ENCODE measurements at regions not wholly inside any gene's neighbourhood (a gene's known extent, or its start where the extent isn't known, plus 50 kb on each side); places are given as distances from the start of the nearest gene placed in this dataset.

DNA sequence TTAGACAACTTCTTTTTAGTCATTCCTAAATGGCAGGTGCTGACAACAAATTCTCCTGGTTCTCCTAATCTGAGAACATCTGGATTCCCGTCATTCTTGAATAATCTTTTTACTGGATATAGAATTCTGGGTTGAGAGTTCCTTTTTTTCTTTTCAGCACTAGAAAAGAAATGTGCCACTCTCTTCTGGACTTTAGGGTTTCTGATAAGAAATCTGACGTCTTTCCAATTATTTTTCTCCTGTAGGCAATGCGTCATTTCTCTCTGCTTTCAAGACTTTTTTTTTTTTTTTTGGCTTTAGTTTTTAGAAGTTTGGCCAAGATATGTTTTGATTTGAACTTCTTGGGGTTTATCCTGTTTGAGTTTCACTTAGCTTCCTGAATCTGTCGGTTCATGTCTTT is 66.1 kb upstream of the RNF24 start:
- no peaks in the 10 kb centered on the region for H3K27me3 Mint-ChIP-seq
- H3K4me3 Mint-ChIP-seq, result no peak overlapping the region
- ATAC-seq (no peak), DNase-seq (no peak)
- peaks cover 31% of the 10 kb centered on the region for H3K4me1 Mint-ChIP-seq
- H3K36me3 Mint-ChIP-seq (ENCODE audit: low read depth), result peaks cover 5% of the 10 kb centered on the region
- peak overlapping the region; percentile 79 for H3K27ac Mint-ChIP-seq
- no peaks in the 10 kb centered on the region for H3K9me3 ChIP-seq (ENCODE audit: control insufficient read depth, low read length, poor library complexity, severe bottlenecking)

DNA sequence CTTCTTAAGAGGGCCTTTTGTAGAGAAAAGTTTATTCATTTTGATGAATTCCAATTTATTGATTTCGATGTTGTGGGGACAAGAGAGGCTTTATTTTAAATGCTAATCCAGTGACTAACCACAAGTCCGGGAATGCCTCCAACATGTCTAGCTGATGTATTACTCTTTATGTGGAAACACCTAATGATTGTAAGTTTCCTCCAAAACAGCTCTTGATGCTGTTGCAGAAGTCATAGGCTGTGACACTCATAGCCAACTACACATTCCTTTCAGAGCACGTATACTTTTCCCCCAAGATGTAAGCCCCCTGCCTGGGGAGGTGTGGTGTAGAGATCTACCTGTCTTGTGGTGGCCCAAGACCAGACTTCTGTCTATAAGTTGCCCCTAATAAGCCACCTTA is 61.3 kb upstream of the RNF24 start:
- H3K4me3 Mint-ChIP-seq, result no peak overlapping the region
- H3K36me3 Mint-ChIP-seq (ENCODE audit: low read depth), result peaks cover 3% of the 10 kb centered on the region
- no peak for ATAC-seq
- no peak for DNase-seq
- H3K9me3 ChIP-seq (ENCODE audit: control insufficient read depth, low read length, poor library complexity, severe bottlenecking), result no peaks in the 10 kb centered on the region
- peaks cover 4% of the 10 kb centered on the region for H3K27me3 Mint-ChIP-seq
- peaks cover 9% of the 10 kb centered on the region for H3K4me1 Mint-ChIP-seq
- H3K27ac Mint-ChIP-seq, result no peak overlapping the region

DNA sequence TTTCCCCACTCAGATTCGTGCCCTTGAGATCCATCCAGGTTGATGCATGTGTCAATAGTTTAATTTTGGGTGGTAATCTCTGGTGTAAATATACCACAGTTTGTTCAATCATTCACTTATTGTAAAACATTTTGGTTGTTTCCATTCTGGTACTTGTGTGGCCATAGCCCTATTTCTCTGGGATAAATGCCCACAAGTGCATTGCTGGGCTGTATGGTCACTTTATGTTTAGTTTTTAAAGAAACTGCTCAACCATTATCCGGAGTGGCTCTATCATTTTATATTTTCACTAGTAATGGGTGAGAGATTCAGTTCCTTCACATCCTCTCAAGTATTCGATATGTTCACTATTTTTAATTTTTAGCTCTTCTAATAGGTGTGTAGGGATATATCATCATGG is 60.7 kb upstream of the RNF24 start:
- DNase-seq (no peak), ATAC-seq (no peak)
- Mint-ChIP-seq H3K27ac (no peak overlapping the region), H3K4me1 (peaks cover 12% of the 10 kb centered on the region), H3K36me3 (ENCODE audit: low read depth) (peaks cover 3% of the 10 kb centered on the region), H3K27me3 (peaks cover 4% of the 10 kb centered on the region), H3K4me3 (no peak overlapping the region)
- no peaks in the 10 kb centered on the region for H3K9me3 ChIP-seq (ENCODE audit: control insufficient read depth, low read length, poor library complexity, severe bottlenecking)

DNA sequence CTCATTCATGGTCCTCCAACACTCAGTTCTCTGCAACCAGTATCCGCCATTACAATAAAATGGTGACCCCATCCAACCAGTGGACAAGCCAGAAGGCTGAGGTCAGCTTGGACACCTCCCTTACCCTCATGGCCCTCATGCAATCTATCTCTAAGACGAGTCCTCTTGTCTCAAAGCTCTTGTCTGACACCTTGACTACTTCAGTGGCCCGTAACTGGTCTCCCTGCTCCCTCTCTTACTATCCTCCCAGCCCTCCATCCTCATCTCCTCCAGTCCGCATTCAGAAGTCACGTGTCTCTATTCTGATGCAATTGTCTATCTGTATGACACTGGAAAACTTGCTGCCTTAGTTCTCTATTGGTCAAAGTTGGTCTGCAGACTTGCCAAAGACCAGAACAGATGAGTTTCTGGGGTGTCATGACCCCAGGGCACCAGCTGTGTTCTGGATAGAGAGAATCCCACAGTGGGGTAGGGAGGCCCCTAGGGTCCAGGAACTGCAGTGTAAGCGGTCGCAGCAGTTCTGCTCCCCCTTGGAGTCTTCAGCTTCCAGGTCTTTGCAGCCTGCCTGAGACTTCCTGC is 59.6 kb upstream of the RNF24 start:
- peaks cover 14% of the 10 kb centered on the region for H3K4me1 Mint-ChIP-seq
- DNase-seq (no peak), ATAC-seq (no peak)
- peaks cover 4% of the 10 kb centered on the region for H3K27me3 Mint-ChIP-seq
- H3K36me3 Mint-ChIP-seq (ENCODE audit: low read depth), result peaks cover 3% of the 10 kb centered on the region
- no peaks in the 10 kb centered on the region for H3K9me3 ChIP-seq (ENCODE audit: control insufficient read depth, low read length, poor library complexity, severe bottlenecking)
- no peak overlapping the region for H3K4me3 Mint-ChIP-seq
- H3K27ac Mint-ChIP-seq, result no peak overlapping the region

DNA sequence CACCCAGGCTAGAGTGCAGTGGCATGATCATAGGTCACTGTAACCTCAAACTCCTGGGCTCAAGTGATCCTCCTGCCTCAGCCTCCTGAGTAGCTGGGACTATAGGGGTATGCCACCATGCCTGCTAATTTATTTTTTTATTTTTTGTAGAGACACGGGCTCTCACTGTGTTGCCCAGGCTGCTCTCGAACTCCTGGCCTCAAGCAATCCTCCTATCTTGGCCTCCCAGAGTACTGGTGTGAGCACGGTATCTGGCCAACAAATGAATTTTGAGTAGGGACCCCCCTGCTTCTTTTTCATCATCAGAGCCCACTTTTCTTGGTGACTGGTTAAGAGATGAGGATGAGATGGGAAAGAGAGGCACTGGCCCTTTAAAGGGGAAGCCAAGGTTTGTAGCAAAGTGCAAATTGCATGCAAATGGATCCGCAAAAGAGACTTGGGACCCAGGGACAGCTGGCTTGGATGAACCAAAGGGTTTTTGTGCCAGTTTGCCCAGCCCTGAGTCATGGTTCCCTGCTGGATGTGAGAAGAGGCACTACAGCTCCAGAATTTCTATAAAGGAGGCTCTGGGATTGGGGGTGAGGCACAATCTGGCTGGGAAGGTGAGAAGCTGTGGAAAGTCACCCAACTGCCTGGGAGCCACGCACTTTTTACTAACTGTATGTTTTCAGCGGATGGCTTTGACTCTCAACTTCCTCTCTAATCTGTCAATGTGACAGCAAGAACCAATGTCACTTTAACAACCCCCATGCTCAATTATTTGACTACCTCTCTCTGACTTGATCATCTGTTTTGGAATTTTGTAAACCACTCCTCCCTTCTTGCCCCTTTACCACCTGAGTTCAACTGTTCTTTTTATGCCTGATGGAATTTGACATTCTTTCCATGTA is 58.7 kb upstream of the RNF24 start:
- Mint-ChIP-seq H3K4me1 (peaks cover 14% of the 10 kb centered on the region), H3K36me3 (ENCODE audit: low read depth) (peaks cover 3% of the 10 kb centered on the region)

DNA sequence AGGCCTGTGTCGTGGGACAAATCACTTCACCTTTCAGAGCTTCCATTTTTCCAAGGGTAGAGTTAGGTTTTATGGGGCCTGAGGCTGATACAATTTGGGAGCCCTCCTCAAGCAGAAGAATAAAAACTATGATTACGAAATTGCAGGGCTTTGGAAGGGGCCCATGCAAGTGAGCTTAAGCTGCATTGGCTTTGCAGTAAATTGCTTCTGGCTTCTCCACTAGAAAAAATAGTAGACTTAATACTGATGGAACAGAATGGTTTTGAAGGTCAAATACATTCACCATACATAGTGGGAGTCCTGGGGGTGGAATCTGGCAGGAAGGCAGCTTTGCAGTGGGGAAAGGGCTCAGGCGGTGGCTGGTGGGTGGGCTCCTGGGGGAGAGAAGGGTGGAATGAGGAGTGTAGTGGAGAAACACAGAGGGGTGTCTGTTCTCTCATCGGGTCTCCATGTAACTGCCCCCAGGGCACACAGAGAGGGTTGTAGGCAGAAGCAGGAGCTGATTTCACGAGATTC is 55.9 kb upstream of the RNF24 start:
- Mint-ChIP-seq H3K27ac (peak overlapping the region; percentile 69), H3K4me1 (peaks cover 5% of the 10 kb centered on the region), H3K4me3 (no peak overlapping the region), H3K27me3 (peaks cover 4% of the 10 kb centered on the region), H3K36me3 (ENCODE audit: low read depth) (no peaks in the 10 kb centered on the region)
- no peaks in the 10 kb centered on the region for H3K9me3 ChIP-seq (ENCODE audit: control insufficient read depth, low read length, poor library complexity, severe bottlenecking)
- no peak for ATAC-seq
- DNase-seq, result no peak

More for the DNA sequence above, 58.7 kb upstream of the RNF24 start:
- Mint-ChIP-seq H3K4me3 (no peak overlapping the region), H3K27me3 (peaks cover 4% of the 10 kb centered on the region), H3K27ac (no peak overlapping the region)
- H3K9me3 ChIP-seq (ENCODE audit: control insufficient read depth, low read length, poor library complexity, severe bottlenecking), result no peaks in the 10 kb centered on the region
- no peak for ATAC-seq
- DNase-seq, result no peak

DNA sequence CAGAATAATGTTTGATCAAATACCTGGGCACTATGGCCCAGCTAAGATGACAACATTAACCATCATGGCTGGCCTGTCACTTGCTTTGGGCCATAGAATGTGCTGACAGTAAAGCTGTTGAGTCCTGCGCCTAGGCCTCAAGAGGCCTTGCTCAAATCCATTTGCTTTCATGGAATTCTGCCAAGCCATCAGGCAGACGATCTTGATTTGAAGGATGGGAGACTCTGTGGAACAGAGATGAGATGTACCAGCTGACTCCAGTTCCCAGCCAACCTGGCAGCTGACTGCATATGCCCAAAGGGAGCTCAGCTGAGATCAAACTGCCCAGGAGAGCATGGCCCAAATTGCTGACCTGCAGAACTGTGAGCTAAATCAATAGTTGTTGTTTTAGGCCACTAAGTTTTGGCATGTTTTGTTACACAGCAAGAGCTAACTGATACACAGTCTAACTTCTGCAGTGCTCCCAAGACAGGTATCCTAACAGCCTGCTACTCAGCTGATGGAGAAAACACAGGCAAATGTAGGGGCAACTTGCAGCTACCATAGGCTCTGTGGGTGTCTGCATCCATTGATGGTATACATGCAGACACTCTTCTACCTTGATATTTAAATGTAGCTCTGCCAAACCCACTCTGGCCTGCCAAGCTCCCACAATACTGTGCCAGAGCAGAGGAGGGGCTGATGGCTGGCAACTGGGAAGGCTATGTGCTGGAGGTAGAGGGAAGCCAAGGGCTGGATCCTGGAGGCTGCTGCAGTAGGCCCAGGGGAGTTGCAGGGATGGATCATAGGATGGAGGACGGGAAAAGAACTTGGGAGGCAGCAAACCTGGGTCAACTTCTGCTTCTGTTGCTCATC is 55.2 kb upstream of the RNF24 start:
- Mint-ChIP-seq H3K27ac (peak overlapping the region; percentile 69), H3K4me3 (no peak overlapping the region), H3K27me3 (peaks cover 4% of the 10 kb centered on the region), H3K4me1 (peaks cover 8% of the 10 kb centered on the region), H3K36me3 (ENCODE audit: low read depth) (no peaks in the 10 kb centered on the region)
- no peaks in the 10 kb centered on the region for H3K9me3 ChIP-seq (ENCODE audit: control insufficient read depth, low read length, poor library complexity, severe bottlenecking)
- DNase-seq (no peak), ATAC-seq (no peak)

DNA sequence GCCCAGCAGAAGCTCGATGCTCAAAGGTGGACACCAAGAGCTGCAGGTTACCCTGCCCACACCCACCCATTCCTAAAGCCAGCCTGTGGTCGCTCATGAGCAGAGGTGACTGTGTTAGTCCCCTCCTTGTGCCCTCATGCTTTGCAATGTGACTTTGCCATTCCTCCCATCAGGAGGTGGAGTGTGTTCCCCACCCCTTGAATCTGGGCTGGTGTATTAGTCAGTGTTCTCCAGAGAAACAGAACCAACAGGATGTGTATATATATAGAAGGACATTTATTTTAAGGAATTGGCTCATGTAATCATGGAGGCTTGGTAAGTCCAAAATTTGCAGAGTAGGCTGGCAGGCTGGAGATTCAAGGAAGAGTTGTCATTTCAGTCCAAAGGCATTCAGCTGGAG is 54.4 kb upstream of the RNF24 start:
- peaks cover 3% of the 10 kb centered on the region for H3K27me3 Mint-ChIP-seq
- ATAC-seq (no peak), DNase-seq (no peak)
- no peak overlapping the region for H3K27ac Mint-ChIP-seq
- no peaks in the 10 kb centered on the region for H3K9me3 ChIP-seq (ENCODE audit: control insufficient read depth, low read length, poor library complexity, severe bottlenecking)
- H3K4me1 Mint-ChIP-seq, result peaks cover 8% of the 10 kb centered on the region
- no peak overlapping the region for H3K4me3 Mint-ChIP-seq
- no peaks in the 10 kb centered on the region for H3K36me3 Mint-ChIP-seq (ENCODE audit: low read depth)

DNA sequence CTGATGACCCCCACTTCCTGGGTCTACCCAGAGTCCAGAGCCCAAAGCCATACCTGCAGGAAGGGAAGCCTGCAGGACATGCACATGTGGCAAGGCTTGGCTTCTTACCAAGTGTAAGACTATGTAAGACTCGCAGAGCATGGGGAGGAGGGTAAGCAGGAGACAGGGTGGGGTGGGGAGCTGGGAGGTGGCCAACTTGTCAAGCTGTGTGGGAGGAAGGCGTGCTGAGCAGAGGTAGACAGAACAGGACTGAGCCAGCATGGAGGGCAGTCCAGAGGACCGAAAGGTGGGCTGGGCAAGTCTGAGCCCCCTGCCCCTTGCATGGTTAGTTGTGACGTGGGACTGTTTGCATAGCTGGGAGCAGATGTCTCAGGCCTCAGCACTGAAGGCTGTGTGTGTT is 53.4 kb upstream of the RNF24 start:
- Mint-ChIP-seq H3K27ac (no peak overlapping the region), H3K4me3 (no peak overlapping the region), H3K4me1 (peaks cover 8% of the 10 kb centered on the region), H3K36me3 (ENCODE audit: low read depth) (no peaks in the 10 kb centered on the region), H3K27me3 (no peaks in the 10 kb centered on the region)
- ATAC-seq, result no peak
- DNase-seq, result no peak
- H3K9me3 ChIP-seq (ENCODE audit: control insufficient read depth, low read length, poor library complexity, severe bottlenecking), result no peaks in the 10 kb centered on the region

DNA sequence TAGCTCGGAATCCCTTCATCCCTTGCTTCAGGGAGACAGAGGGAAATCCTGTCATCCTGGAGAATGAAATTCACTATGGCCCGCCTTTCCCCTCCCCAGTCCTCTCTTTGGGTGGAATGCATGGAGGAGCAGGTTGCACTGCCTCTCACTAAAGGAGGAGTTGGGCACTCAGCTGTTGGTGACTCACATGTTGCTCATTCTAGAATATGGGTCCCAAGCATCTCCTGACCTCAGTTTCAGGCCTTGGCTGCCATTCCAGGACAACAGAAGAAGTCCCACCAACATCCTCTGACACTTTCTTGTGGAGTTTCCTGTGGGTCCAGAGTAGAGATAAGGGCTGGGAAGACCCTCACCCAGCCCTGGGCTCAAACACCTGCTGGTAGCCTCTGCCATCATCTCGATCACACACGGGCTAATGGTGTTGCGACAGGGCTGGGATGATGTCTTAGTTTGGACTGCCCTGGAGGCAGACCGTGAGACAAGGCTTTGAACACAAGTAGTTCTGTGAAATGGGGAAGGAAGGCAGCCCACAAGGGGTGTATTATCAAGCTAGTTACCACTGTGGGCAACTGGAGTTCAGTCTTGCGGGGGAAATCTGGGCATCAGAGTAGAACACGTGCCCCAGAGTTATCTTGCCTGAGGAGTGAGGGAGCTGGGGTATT is 52.4 kb upstream of the RNF24 start:
- H3K4me3 Mint-ChIP-seq, result no peak overlapping the region
- no peak overlapping the region for H3K27ac Mint-ChIP-seq
- ATAC-seq, result no peak
- no peaks in the 10 kb centered on the region for H3K9me3 ChIP-seq (ENCODE audit: control insufficient read depth, low read length, poor library complexity, severe bottlenecking)
- no peaks in the 10 kb centered on the region for H3K36me3 Mint-ChIP-seq (ENCODE audit: low read depth)
- no peaks in the 10 kb centered on the region for H3K27me3 Mint-ChIP-seq
- H3K4me1 Mint-ChIP-seq, result peaks cover 10% of the 10 kb centered on the region
- DNase-seq, result no peak

DNA sequence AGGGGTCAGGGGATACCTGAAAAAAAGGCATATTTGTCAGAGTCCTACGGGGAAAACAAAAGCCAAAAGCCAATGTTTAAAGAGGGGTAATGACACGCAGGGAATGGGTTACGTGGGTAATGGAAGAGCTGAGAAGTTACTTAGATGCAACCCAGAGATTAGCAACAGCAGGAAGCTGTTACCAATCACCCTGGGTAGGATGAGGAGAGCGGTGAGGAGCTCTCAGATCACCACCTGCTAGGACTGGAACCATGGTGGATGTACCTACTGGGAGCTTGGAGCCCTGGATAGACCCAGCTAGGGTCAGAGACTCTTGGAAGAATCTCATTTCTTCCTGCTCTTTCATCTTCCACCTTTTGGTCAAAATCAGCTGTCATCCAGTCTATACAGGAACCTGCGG is 51.2 kb upstream of the RNF24 start:
- Mint-ChIP-seq H3K27me3 (no peaks in the 10 kb centered on the region), H3K4me1 (peaks cover 12% of the 10 kb centered on the region), H3K27ac (no peak overlapping the region), H3K4me3 (no peak overlapping the region), H3K36me3 (ENCODE audit: low read depth) (no peaks in the 10 kb centered on the region)
- H3K9me3 ChIP-seq (ENCODE audit: control insufficient read depth, low read length, poor library complexity, severe bottlenecking), result no peaks in the 10 kb centered on the region
- ATAC-seq (no peak), DNase-seq (no peak)

DNA sequence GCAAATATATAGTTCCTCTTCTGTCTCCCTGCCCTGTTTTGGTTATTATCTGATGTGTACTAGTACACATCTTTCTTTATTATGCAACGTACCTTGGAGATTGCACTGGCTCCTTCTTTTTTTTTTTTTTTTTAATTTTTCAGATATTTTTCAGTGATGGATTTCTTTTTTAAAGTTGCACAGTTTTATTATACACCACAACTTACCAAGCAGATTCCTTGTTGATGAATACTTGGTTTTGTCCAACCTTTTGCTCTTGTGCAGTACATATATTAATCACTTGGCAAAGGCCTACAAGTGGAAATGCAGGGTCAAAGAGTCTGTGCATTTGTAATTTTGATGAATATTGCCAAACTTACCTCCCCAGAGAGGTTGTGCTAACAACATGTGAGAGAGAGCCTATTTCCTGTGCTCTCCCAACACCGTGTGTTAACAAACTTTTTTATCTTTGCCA is 50.1 kb upstream of the RNF24 start:
- H3K36me3 Mint-ChIP-seq (ENCODE audit: low read depth), result no peaks in the 10 kb centered on the region
- no peak for ATAC-seq
- H3K27me3 Mint-ChIP-seq, result no peaks in the 10 kb centered on the region
- no peak for DNase-seq
- no peaks in the 10 kb centered on the region for H3K9me3 ChIP-seq (ENCODE audit: control insufficient read depth, low read length, poor library complexity, severe bottlenecking)
- H3K27ac Mint-ChIP-seq, result peak overlapping the region; percentile 14
- H3K4me1 Mint-ChIP-seq, result peaks cover 12% of the 10 kb centered on the region
- H3K4me3 Mint-ChIP-seq, result no peak overlapping the region
